Sciatic nerve (tissue), 2 donors: ENCODE measurements at regions not wholly inside any gene's neighbourhood (a gene's known extent, or its start where the extent isn't known, plus 50 kb on each side); places are given as distances from the start of the nearest gene placed in this dataset.
A peak's percentile ranks its signal among the peaks of the same experiment; 100 is the strongest.
"Not testable (repeated sequence)": the region's sequence is repeated elsewhere in the genome, so short reads cannot be mapped to it uniquely, and the experiment has no call there.

Source experiments
- ATAC-seq: fragments of 200-7000 bp; cut with Tn5 transposase; one replicate; pipeline ENCODE4 v1.9.1; 2020; ENCODE audit warnings: mild to moderate bottlenecking, moderate library complexity
- DNase-seq: peaks from one replicate; pipeline ENCODE4 v3.0.0-alpha.2; 2020; ENCODE audit warnings: low spot score
- intact Hi-C: fragments of 100-400 bp; cut with DNase I; formaldehyde crosslinking; loops from one replicate; pipeline ENCODE4 v1.14.2; 2022
- donor health status: DM: no; HTN: no; CAD: no.
- donor health status: DM: no; HTN: no; CAD: no.

GRCh38 chr11:69869311-69869939 lies 50.2 kb upstream of the FGF3 start:
- no peak for ATAC-seq
- peak; percentile 31 for DNase-seq
- intact Hi-C loops = no loop called here

- intact Hi-C loops = no loop called here
- DNase-seq = no peak
- ATAC-seq = no peak
Measured at GRCh38 chr11:69870766-69871165, 51.5 kb upstream of the FGF3 start.

GRCh38 chr11:69873166-69874077 lies 54.2 kb upstream of the FGF3 start:
- no peak for ATAC-seq
- intact Hi-C loops = no loop called here
- DNase-seq = peak; percentile 9

- peak; percentile 42 for DNase-seq
Measured at GRCh38 chr11:69874178-69874983, 55.2 kb upstream of the FGF3 start.

GRCh38 chr11:69874984-69875624 lies 55.9 kb upstream of the FGF3 start:
- DNase-seq (peak; percentile 46), ATAC-seq (no peak)
- intact Hi-C loops = no loop called here

More at GRCh38 chr11:69874178-69874983, 55.2 kb upstream of the FGF3 start:
- ATAC-seq = no peak
- intact Hi-C loops = no loop called here

- peak; percentile 51 for DNase-seq
- no peak for ATAC-seq
- intact Hi-C loops = no loop called here
Measured at GRCh38 chr11:69876013-69876412, 56.8 kb upstream of the FGF3 start.

GRCh38 chr11:69877235-69877634 lies 58.0 kb upstream of the FGF3 start:
- peak; percentile 14 for DNase-seq
- intact Hi-C loops = no loop called here
- ATAC-seq = no peak

- intact Hi-C loops, ATAC-seq, DNase-seq: not testable (repeated sequence)
Measured at GRCh38 chr11:69877704-69878103, 58.5 kb upstream of the FGF3 start.

GRCh38 chr11:69878144-69878883 lies 59.1 kb upstream of the FGF3 start:
- ATAC-seq (no peak), DNase-seq (peak; percentile 23)
- intact Hi-C loops = no loop called here

GRCh38 chr11:69878927-69879728 lies 59.9 kb upstream of the FGF3 start:
- intact Hi-C loops = no loop called here
- ATAC-seq (no peak), DNase-seq (peak; percentile 34)

- DNase-seq (peak; percentile 39), ATAC-seq (no peak)
- intact Hi-C loops = loop anchor here (10.0 kb wide), 1 partner anchor 175 kb away; the partner anchor contains the start of gene FGF19
Measured at GRCh38 chr11:69879729-69880005, 60.5 kb upstream of the FGF3 start.

- ATAC-seq = no peak
- peak; percentile 45 for DNase-seq
- intact Hi-C loops = loop anchor here (10.0 kb wide), 1 partner anchor 175 kb away; the partner anchor contains the start of gene FGF19
Measured at GRCh38 chr11:69880041-69880825, 61.0 kb upstream of the FGF3 start.

- intact Hi-C loops = loop anchor here (10.0 kb wide), 1 partner anchor 176 kb away; the partner anchor contains the start of gene FGF19
- ATAC-seq (no peak), DNase-seq (peak; percentile 26)
Measured at GRCh38 chr11:69880826-69881445, 61.7 kb upstream of the FGF3 start.

- intact Hi-C loops = loop anchor here (10.0 kb wide), 1 partner anchor 177 kb away; the partner anchor contains the start of gene FGF19
- ATAC-seq (no peak), DNase-seq (no peak)
Measured at GRCh38 chr11:69881467-69882269, 62.5 kb upstream of the FGF3 start.

- DNase-seq (no peak), ATAC-seq (no peak)
- intact Hi-C loops = loop anchor here (10.0 kb wide), 1 partner anchor 177 kb away; the partner anchor contains the start of gene FGF19
Measured at GRCh38 chr11:69882270-69882608, 63.0 kb upstream of the FGF3 start.
